ENCODE measurements at regions not wholly inside any gene's neighbourhood (a gene's known extent, or its start where the extent isn't known, plus 50 kb on each side); places are given as distances from the start of the nearest gene placed in this dataset.

DNA sequence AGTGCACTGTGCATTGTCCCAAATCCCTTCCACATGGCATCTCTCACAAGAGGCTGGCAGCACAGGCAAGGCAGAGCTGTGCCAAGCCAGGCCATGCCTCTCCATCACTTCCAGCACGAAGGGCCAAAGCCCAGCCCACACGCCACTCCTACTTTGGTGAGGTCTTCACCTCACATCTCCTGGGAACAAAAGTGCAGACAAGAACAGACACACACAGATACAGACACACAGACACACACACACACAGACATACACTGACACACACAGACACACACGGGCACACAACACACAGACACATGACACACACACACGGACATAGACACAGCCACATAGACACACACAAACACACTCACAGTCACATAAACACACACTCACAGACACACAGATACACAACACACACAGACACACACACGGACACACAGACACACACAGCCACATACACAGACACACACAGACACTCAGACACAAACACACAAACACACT is 233.3 kb downstream of the UACA start:
- no peak for TF ChIP-seq POLR2AphosphoS5 (IDR thresholded peaks at IDR 0.05)
- TF ChIP-seq, protein P1, sequence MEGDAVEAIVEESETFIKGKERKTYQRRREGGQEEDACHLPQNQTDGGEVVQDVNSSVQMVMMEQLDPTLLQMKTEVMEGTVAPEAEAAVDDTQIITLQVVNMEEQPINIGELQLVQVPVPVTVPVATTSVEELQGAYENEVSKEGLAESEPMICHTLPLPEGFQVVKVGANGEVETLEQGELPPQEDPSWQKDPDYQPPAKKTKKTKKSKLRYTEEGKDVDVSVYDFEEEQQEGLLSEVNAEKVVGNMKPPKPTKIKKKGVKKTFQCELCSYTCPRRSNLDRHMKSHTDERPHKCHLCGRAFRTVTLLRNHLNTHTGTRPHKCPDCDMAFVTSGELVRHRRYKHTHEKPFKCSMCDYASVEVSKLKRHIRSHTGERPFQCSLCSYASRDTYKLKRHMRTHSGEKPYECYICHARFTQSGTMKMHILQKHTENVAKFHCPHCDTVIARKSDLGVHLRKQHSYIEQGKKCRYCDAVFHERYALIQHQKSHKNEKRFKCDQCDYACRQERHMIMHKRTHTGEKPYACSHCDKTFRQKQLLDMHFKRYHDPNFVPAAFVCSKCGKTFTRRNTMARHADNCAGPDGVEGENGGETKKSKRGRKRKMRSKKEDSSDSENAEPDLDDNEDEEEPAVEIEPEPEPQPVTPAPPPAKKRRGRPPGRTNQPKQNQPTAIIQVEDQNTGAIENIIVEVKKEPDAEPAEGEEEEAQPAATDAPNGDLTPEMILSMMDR (IDR thresholded peaks at IDR 0.05; ENCODE audit: poor library complexity, severe bottlenecking) = no peak
- TF ChIP-seq SMC3 (conservative IDR thresholded peaks at IDR 0.05; ENCODE audit: poor library complexity) = no peak
- no peak for TF ChIP-seq EZH2 (IDR thresholded peaks at IDR 0.05; ENCODE audit: borderline replicate concordance, insufficient read depth, low read length, poor library complexity, severe bottlenecking)
- TF ChIP-seq EP300 (conservative IDR thresholded peaks at IDR 0.05; ENCODE audit: poor library complexity, severe bottlenecking) = no peak
- no peak for TF ChIP-seq TAF1 (IDR thresholded peaks at IDR 0.05; ENCODE audit: low read depth)
- TF ChIP-seq RAD21 (conservative IDR thresholded peaks at IDR 0.05) = no peak
- TF ChIP-seq, protein P2, sequence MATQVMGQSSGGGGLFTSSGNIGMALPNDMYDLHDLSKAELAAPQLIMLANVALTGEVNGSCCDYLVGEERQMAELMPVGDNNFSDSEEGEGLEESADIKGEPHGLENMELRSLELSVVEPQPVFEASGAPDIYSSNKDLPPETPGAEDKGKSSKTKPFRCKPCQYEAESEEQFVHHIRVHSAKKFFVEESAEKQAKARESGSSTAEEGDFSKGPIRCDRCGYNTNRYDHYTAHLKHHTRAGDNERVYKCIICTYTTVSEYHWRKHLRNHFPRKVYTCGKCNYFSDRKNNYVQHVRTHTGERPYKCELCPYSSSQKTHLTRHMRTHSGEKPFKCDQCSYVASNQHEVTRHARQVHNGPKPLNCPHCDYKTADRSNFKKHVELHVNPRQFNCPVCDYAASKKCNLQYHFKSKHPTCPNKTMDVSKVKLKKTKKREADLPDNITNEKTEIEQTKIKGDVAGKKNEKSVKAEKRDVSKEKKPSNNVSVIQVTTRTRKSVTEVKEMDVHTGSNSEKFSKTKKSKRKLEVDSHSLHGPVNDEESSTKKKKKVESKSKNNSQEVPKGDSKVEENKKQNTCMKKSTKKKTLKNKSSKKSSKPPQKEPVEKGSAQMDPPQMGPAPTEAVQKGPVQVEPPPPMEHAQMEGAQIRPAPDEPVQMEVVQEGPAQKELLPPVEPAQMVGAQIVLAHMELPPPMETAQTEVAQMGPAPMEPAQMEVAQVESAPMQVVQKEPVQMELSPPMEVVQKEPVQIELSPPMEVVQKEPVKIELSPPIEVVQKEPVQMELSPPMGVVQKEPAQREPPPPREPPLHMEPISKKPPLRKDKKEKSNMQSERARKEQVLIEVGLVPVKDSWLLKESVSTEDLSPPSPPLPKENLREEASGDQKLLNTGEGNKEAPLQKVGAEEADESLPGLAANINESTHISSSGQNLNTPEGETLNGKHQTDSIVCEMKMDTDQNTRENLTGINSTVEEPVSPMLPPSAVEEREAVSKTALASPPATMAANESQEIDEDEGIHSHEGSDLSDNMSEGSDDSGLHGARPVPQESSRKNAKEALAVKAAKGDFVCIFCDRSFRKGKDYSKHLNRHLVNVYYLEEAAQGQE (IDR thresholded peaks at IDR 0.05; ENCODE audit: borderline replicate concordance) = no peak

Data from neural cell (in vitro differentiated cells).